MCF 10A (cell line): ENCODE measurements at regions not wholly inside any gene's neighbourhood (a gene's known extent, or its start where the extent isn't known, plus 50 kb on each side); places are given as distances from the start of the nearest gene placed in this dataset.

ENCODE experiments used
- BruUV-seq: library from RNA; stranded (reverse); fragments of 400-500 nt; replicated peaks from 2 replicates; lab custom pipeline; 2021; lab: Mats Ljungman, UMichigan
- CTCF ChIA-PET: fragments of 300-600 bp; sonication (Branson Sonifier 250); formaldehyde crosslinking; extraction: SDS; loops from one replicate; lab custom pipeline; 2021; ENCODE audit warnings: antibody characterized with exemption, inconsistent platforms; lab: Yijun Ruan, JAX
- POLR2A ChIA-PET: fragments of 300-600, 350-650 bp; sonication (Branson Sonifier 250); formaldehyde crosslinking; extraction: SDS; loops from one replicate; lab custom pipeline; 2020; ENCODE audit warnings: antibody characterized with exemption, inconsistent platforms; lab: Yijun Ruan, JAX
- DNase-seq: peaks from one replicate; pipeline ENCODE4 v3.0.0-alpha.2; 2018; ENCODE audit not compliant: unreplicated experiment
- H3K27ac Mint-ChIP-seq: one replicate; pipeline ENCODE4 v1.8.0; 2022; ENCODE audit warnings: mild to moderate bottlenecking, low read depth, mixed read lengths; ENCODE audit not compliant: unreplicated experiment
- H3K27me3 Mint-ChIP-seq: one replicate; pipeline ENCODE4 v1.8.0; 2022; ENCODE audit warnings: mixed read lengths; ENCODE audit not compliant: insufficient read depth, unreplicated experiment
- H3K36me3 Mint-ChIP-seq: one replicate; pipeline ENCODE4 v1.8.0; 2022; ENCODE audit warnings: mild to moderate bottlenecking, moderate library complexity, mixed read lengths; ENCODE audit not compliant: insufficient read depth, unreplicated experiment
- H3K4me1 Mint-ChIP-seq: one replicate; pipeline ENCODE4 v1.8.0; 2022; ENCODE audit warnings: mixed read lengths; ENCODE audit not compliant: insufficient read depth, unreplicated experiment
- H3K4me3 Mint-ChIP-seq: one replicate; pipeline ENCODE4 v1.8.0; 2022; ENCODE audit warnings: mild to moderate bottlenecking, moderate library complexity, mixed read lengths; ENCODE audit not compliant: unreplicated experiment
- H3K9me3 Mint-ChIP-seq: one replicate; pipeline ENCODE4 v1.8.0; 2022; ENCODE audit warnings: mixed read lengths; ENCODE audit not compliant: unreplicated experiment
- intact Hi-C: fragments of 100-400 bp; cut with micrococcal nuclease; formaldehyde crosslinking; loops from 2 replicates; pipeline ENCODE4 v1.14.1; 2022
- TF ChIP-seq, protein P1 (sequence below): fragments of 200-600 bp; IDR thresholded peaks from one replicate; pipeline ENCODE4 v1.8.0; 2022; ENCODE audit warnings: antibody characterized with exemption, mild to moderate bottlenecking; ENCODE audit not compliant: unreplicated experiment

DNA sequence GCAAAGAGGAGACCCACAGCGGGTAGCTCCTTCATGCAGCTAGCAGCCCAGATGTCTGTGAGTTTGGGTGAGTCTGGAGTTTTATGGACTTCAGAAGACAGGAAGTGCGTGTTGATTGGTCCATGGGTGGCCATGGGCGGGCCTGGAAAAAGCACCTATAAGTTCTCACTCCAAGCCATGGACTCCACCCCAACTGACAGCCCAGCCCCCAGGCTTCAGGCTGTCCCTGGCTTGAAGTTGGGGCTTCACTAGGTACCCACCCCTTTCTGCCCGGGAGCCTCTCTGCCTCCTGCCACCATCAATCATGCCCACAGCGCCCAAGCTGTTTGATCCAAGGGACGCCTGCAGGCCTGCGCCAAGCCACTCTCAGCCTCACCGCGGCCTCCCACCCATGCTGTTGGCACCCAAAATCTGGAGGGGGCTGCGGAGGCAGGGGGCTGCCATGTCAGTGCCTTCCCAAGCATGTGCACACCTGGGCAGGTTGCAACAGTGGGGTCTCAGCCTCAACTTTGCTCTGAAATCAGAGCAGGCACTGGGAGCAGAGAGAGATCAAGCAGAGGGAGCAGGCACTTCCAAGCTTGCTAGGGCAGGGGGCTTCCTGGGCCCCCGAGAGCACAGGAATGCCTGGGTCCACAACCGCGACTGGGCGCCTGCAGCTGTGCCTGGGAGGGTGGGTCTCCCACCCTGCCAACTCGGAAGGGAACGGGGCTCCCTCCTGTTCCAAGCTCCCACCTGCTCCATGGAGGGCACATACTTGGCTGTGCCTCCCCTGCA is 1503.7 kb downstream of the CDH11 start:
- Mint-ChIP-seq H3K27me3 (no peaks in the 10 kb centered on the region), H3K27ac (no peak overlapping the region)
- CTCF ChIA-PET = no interaction called here

DNA sequence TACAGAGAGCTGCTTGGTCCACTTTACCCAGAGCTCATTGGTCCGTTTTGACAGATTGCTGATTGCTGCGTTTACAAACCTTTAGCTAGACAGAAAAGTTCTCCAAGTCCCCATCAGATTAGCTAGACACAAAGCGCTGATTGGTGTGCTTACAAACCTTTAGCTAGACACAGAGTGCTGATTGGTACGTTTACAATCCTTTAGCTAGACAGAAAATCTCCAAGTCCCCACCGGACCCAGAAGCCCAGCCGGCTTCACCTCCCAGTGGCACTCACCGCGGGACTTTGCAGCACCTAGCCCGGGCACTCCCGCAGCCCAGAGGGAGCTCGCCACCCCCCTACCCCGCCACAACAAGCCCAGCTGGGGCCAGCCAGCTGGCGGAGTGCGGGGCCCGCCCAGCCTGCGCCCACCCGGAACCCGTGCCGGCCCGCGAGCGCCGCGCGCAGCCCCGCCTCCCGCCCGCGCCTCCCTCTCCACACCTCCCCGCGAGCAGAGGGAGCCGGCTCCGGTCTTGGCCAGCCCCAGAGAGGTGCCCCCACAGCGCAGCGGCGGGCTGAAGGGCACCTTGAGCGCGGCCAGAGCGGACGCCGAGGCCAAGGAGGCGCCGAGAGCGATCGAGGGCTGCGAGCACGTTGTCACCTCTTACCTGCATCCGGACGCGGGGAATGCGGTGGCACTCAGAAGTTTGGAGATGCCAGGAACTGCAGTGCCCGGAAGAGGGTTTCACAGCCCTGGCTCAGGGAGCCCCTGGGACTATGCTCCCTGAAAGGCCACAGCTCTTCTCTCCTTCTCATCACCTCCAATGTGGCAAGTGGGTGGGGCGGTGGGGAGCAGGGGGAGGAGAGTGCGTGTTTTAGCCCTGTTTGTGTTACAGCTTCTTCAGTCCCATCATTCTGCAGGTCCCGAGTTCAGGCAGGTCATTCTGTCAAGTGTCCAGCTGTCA is 1504.5 kb downstream of the CDH11 start:
- ChIA-PET POLR2A (no interaction called here), CTCF (interaction anchor here (0.7 kb wide), 1 partner anchor 1281 kb away, joined by 4 read pairs; no protein-coding TSS in a partner anchor)
- BruUV-seq = no TSS peak
- no peaks in the 10 kb centered on the region for H3K36me3 Mint-ChIP-seq
- no peaks in the 10 kb centered on the region for H3K27me3 Mint-ChIP-seq
- intact Hi-C loops = no loop called here
- TF ChIP-seq, protein P1, sequence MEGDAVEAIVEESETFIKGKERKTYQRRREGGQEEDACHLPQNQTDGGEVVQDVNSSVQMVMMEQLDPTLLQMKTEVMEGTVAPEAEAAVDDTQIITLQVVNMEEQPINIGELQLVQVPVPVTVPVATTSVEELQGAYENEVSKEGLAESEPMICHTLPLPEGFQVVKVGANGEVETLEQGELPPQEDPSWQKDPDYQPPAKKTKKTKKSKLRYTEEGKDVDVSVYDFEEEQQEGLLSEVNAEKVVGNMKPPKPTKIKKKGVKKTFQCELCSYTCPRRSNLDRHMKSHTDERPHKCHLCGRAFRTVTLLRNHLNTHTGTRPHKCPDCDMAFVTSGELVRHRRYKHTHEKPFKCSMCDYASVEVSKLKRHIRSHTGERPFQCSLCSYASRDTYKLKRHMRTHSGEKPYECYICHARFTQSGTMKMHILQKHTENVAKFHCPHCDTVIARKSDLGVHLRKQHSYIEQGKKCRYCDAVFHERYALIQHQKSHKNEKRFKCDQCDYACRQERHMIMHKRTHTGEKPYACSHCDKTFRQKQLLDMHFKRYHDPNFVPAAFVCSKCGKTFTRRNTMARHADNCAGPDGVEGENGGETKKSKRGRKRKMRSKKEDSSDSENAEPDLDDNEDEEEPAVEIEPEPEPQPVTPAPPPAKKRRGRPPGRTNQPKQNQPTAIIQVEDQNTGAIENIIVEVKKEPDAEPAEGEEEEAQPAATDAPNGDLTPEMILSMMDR = no peak
- DNase-seq = no peak
- peaks cover 12% of the 10 kb centered on the region for H3K4me1 Mint-ChIP-seq
- H3K9me3 Mint-ChIP-seq = peaks cover 16% of the 10 kb centered on the region
- no peak overlapping the region for H3K27ac Mint-ChIP-seq
- H3K4me3 Mint-ChIP-seq = no peak overlapping the region

More for the DNA sequence above, 1503.7 kb downstream of the CDH11 start:
- no TSS peak for BruUV-seq
- intact Hi-C loops = no loop called here
- DNase-seq = no peak
- Mint-ChIP-seq H3K4me3 (no peak overlapping the region), H3K9me3 (peaks cover 7% of the 10 kb centered on the region), H3K36me3 (no peaks in the 10 kb centered on the region), H3K4me1 (peaks cover 12% of the 10 kb centered on the region)
- POLR2A ChIA-PET = no interaction called here
- TF ChIP-seq, protein P1 = no peak

DNA sequence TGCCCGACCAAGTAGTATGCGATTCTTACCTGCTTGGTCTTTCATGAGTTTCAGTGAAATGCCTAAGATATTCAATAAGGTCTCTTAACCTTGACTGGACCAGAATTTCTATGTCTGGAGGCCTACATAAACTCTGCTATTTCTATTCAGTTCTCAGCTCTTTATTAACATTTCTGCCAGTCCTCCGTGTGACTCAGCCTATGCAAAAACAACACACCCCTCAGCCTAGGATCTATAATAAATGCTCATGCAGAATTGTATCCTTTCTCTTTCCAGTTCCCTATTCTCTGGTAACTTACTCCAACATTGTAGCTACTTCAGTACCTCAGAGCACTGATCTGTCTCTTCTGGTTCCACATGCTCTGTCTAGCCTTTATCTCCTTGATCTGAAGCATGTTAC is 1507.4 kb downstream of the CDH11 start:
- no peaks in the 10 kb centered on the region for H3K27me3 Mint-ChIP-seq
- no peak overlapping the region for H3K4me3 Mint-ChIP-seq
- peak; percentile 3 for DNase-seq

More for the DNA sequence above, 1507.4 kb downstream of the CDH11 start:
- Mint-ChIP-seq H3K27ac (no peak overlapping the region), H3K4me1 (peaks cover 12% of the 10 kb centered on the region), H3K9me3 (peaks cover 25% of the 10 kb centered on the region), H3K36me3 (no peaks in the 10 kb centered on the region)
- ChIA-PET CTCF (interaction anchor here (0.6 kb wide), 1 partner anchor 20 kb away, joined by 3 read pairs; no protein-coding TSS in a partner anchor), POLR2A (interaction anchor here (0.7 to 1.0 kb wide), 2 partner anchors 11 kb away, joined by 3 read pairs; no protein-coding TSS in a partner anchor)
- intact Hi-C loops = loop anchor here (5.0 kb wide), 1 partner anchor 43 kb away; no protein-coding TSS in a partner anchor
- TF ChIP-seq, protein P1 = no peak
- no TSS peak for BruUV-seq
